HG02642 (cell line): ENCODE measurements at regions not wholly inside any gene's neighbourhood (a gene's known extent, or its start where the extent isn't known, plus 50 kb on each side); places are given as distances from the start of the nearest gene placed in this dataset.
"Not testable (repeated sequence)": the region's sequence is repeated elsewhere in the genome, so short reads cannot be mapped to it uniquely, and the experiment has no call there.

ENCODE experiments used
- ATAC-seq: cut with Tn5 transposase; IDR thresholded peaks from one replicate; pipeline ENCODE4 v1.9.1; 2021; ENCODE audit warnings: mild to moderate bottlenecking; ENCODE audit not compliant: unreplicated experiment, poor library complexity

DNA sequence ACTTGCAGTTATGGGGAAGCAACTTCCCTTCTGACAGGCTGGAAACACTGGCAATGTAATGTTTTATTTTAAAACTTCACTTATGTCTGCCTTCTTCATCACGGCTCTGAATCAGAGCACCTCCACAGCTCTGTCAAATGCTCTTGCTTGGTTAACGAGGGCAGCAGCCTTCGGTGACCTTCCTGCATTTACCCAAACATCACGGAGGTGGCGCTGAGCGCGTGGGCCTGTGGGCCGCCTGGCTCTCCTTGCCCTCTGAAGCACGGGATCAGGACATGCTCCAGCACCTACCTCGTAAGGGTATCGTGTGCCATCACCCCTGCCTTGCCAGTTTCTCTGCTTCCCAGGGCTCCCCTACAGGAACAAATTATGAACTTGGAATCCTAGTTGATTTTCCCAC lies 310.0 kb downstream of the TEX29 start:
- ATAC-seq, result no peak

GRCh38 chr13:111631271-111631670 lies 310.8 kb downstream of the TEX29 start:
- ATAC-seq, result not testable (repeated sequence)

DNA sequence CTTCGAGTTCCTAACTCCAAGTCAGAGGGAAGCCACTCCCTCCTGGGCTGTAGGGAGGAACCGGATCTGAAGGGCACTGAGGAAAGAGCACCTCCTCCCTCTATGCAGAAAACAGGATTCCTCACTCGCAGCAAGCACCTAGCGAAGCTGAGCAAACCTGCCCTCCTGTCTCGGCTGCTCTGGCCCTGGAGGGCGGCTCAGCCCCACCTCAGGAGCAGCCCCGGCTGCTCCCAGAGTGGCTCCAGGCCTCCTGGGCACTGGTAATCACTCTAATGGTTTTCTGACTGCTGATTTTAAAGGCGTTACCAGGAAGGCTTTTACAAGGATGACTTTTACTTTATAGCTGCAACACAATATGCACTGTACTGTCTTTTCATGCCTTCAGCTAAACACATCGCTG lies 312.5 kb downstream of the TEX29 start:
- no peak for ATAC-seq

DNA sequence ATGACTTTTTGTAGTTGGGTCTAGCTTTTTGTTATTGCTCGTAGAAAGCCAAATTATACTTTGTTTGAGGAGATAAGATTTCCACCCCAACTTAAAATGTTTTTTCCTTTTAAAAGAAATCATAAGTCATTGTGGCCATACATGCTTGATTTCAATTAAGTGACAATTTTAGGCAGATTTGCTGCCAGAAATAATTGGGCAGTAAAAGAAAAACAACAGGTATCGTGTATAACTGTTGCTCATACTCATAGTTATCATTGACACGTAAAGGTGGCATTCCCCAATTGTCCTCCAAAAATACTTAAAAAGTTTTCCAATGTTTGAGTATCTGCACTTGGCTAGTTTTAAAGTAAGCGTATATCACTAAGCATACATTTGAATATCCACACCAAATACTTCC lies 313.0 kb downstream of the TEX29 start:
- no peak for ATAC-seq

GRCh38 chr13:111634410-111634809 lies 314.0 kb downstream of the TEX29 start:
- no peak for ATAC-seq

DNA sequence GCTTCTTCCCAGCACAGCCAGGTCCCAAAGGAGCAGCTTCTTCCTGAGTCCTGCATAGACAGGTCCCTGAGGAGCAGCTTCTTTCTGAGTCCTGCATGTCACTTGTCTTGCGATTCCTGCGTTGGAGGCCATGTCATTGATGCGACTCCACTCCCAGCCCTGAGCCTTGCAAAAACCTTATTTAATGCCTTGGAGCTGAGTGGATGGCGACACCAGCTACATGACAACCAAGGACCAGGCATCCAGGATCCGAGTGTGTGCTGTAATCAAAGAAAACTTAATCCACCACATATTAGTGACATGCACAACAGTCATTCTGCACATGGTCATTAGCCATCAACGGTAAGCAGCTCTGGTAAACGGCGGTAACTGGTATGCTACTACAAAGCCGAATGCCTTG lies 315.8 kb downstream of the TEX29 start:
- ATAC-seq, result no peak

DNA sequence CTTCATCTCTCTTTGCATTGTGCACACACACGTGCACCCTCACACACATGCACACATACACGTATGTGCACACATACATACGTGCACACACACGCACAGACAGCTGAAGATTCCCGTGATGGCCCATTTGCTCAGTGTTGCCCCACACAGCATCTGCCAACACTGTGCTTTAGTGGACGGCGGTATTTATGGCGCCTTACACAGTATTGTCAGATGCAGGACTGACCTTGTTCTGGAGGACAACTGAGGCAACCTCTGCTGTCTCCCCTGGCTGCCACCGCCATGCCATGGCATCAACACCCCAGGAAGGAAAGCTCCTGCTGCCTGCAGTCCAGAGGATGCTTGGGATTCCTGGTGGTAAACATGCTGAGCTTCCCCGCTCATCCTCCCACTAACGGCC lies 316.4 kb downstream of the TEX29 start:
- ATAC-seq, result no peak

- no peak for ATAC-seq
Measured at GRCh38 chr13:111637365-111637764, 316.9 kb downstream of the TEX29 start.

GRCh38 chr13:111638233-111638632 lies 317.8 kb downstream of the TEX29 start:
- ATAC-seq, result no peak

DNA sequence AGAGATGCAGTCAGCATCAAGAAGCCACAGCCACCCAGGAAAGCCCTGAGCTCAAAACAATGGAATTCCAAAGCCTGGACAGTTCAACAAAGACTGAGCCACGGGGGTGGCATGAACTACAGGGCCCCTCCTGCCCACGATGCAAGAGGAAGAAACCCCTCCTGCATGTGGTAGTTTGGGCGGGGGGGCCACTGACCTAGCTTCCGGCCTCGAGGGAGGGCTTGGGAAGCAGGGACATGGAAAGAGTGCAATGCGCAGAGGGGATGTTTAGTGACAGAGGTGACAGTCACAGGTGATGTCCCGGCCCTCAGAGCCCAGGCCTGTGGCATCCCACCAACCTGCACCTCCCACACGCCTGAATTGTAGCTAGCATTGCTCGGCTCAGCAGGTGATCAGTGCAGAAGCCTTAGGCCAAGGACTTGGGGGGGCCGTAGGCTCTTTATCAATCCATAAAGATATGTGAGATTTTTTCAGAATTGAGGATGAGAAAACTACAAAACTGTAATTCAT lies 318.8 kb downstream of the TEX29 start:
- ATAC-seq, result no peak

- no peak for ATAC-seq
Measured at GRCh38 chr13:111640006-111640405, 319.6 kb downstream of the TEX29 start.

- ATAC-seq, result no peak
Measured at GRCh38 chr13:111640476-111640875, 320.0 kb downstream of the TEX29 start.

DNA sequence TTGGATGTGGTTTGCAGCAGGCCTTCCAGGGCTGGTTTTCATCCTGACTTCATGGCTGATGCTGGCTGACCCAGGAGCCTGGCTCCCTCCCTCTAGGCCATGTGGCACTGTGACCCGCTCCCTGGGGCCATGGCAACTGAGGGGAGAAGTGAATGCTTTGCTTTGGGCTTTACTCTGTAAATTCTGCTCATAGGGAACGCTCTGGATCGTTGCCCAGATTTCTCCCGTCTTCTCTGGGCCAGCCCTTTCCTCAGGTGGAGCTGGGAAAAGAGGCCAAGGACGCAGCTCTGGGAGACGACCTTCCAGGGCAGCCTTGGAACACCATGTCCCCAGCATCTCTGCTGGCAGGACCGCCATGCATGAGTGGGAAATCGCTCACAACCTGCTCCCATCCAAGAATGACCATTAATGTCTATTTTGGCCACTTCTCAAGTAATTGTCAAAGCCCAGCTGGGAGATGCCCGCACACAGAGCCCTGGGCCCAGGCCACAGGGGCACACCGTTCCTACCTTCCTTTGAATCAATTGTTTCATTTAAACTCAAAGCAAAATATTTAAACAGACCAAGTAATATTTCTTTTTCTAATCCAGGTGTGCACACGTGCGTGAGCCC lies 321.8 kb downstream of the TEX29 start:
- no peak for ATAC-seq

- ATAC-seq, result no peak
Measured at GRCh38 chr13:111644750-111645149, 324.3 kb downstream of the TEX29 start.

DNA sequence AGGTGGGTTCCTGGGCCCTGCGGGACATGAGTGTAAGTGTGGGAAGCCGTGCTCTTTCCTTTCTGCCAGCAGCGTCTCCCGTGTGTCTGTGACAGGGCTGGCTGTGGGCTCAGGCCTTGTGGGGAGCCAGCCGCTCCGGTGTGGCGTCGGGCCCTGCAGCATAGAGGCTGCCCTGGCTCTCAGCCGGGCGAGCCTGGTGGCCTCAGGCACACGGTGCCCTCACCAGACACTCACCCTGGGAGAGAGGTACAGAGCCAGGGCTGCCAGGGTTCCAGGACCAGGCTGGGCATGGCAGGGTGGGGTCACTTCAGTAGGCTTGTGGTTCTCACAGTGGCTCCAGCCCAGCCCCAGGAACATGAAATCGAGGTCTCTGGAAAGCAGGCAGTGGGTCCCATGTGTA lies 324.8 kb downstream of the TEX29 start:
- ATAC-seq, result no peak

- no peak for ATAC-seq
Measured at GRCh38 chr13:111645598-111646455, 325.4 kb downstream of the TEX29 start.

- no peak for ATAC-seq
Measured at GRCh38 chr13:111646456-111646855, 326.0 kb downstream of the TEX29 start.

- no peak for ATAC-seq
Measured at GRCh38 chr13:111648885-111649284, 328.4 kb downstream of the TEX29 start.

GRCh38 chr13:111650626-111651025 lies 330.2 kb downstream of the TEX29 start:
- no peak for ATAC-seq

GRCh38 chr13:111652676-111653075 lies 332.2 kb downstream of the TEX29 start:
- ATAC-seq, result no peak

- no peak for ATAC-seq
Measured at GRCh38 chr13:111654531-111654930, 334.1 kb downstream of the TEX29 start.

DNA sequence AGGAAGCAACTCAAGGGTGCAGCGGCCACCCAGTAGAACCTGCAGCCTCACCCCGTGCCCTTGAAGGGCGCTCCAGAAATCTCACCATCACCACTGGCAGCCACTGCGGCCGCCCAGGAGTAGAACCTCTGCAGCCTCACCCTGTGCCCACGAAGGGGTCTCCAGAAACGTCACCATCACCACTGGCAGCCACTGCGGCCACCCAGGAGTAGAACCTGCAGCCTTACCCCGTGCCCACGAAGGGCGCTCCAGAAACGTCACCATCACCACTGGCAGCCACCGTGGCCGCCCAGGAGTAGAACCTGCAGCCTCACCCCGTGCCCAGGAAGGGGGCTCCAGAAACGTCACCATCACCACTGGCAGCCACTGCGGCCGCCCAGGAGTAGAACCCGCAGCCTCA lies 336.0 kb downstream of the TEX29 start:
- no peak for ATAC-seq
